ENCODE measurements at regions not wholly inside any gene's neighbourhood (a gene's known extent, or its start where the extent isn't known, plus 50 kb on each side); places are given as distances from the start of the nearest gene placed in this dataset.
"Not testable (repeated sequence)": the region's sequence is repeated elsewhere in the genome, so short reads cannot be mapped to it uniquely, and the experiment has no call there.

GRCh38 chr10:109618301-109618700 is 305.0 kb downstream of the XPNPEP1 start:
- intact Hi-C loops (cut with micrococcal nuclease): no loop called here
- Mint-ChIP-seq H3K36me3 (ENCODE audit: low read depth) (no peaks in the 10 kb centered on the region), H3K4me3 (no peak overlapping the region), H3K27me3 (no peaks in the 10 kb centered on the region), H3K9me3 (no peaks in the 10 kb centered on the region), H3K4me1 (no peaks in the 10 kb centered on the region), H3K27ac (no peak overlapping the region)
- ATAC-seq (ENCODE audit: low read depth): no peak
- no peak for TF ChIP-seq CTCF (IDR thresholded peaks at IDR 0.05)
- CTCF ChIA-PET: no interaction called here
- no peak for DNase-seq
- POLR2A ChIA-PET: no interaction called here

GRCh38 chr10:109616359-109616980 is 306.8 kb downstream of the XPNPEP1 start:
- Mint-ChIP-seq H3K36me3 (ENCODE audit: low read depth) (no peaks in the 10 kb centered on the region), H3K4me1 (no peaks in the 10 kb centered on the region), H3K27me3 (no peaks in the 10 kb centered on the region), H3K9me3 (peaks cover 6% of the 10 kb centered on the region), H3K4me3 (no peak overlapping the region), H3K27ac (no peak overlapping the region)
- ChIA-PET POLR2A (no interaction called here), CTCF (no interaction called here)
- DNase-seq: no peak
- ATAC-seq (ENCODE audit: low read depth): no peak
- no peak for TF ChIP-seq CTCF (IDR thresholded peaks at IDR 0.05)
- intact Hi-C loops (cut with micrococcal nuclease): no loop called here

- H3K4me1 Mint-ChIP-seq; H3K9me3 Mint-ChIP-seq; intact Hi-C loops (cut with micrococcal nuclease); H3K4me3 Mint-ChIP-seq; DNase-seq; CTCF ChIA-PET; H3K27ac Mint-ChIP-seq; H3K27me3 Mint-ChIP-seq; ATAC-seq (ENCODE audit: low read depth); H3K36me3 Mint-ChIP-seq (ENCODE audit: low read depth); POLR2A ChIA-PET: not testable (repeated sequence)
These were observed 328.0 kb downstream of the XPNPEP1 start for GRCh38 chr10:109595356-109595755.

GRCh38 chr10:109593682-109594081 is 329.6 kb downstream of the XPNPEP1 start:
- Mint-ChIP-seq H3K4me3 (no peak overlapping the region), H3K27ac (no peak overlapping the region)
- CTCF ChIA-PET: no interaction called here

GRCh38 chr10:109592391-109592790 is 330.9 kb downstream of the XPNPEP1 start:
- intact Hi-C loops (cut with micrococcal nuclease): no loop called here
- Mint-ChIP-seq H3K27me3 (no peaks in the 10 kb centered on the region), H3K4me1 (no peaks in the 10 kb centered on the region), H3K9me3 (no peaks in the 10 kb centered on the region), H3K27ac (no peak overlapping the region), H3K36me3 (ENCODE audit: low read depth) (no peaks in the 10 kb centered on the region), H3K4me3 (no peak overlapping the region)
- ATAC-seq (ENCODE audit: low read depth) (no peak), DNase-seq (no peak)
- CTCF ChIA-PET: no interaction called here
- POLR2A ChIA-PET: no interaction called here
- TF ChIP-seq CTCF (IDR thresholded peaks at IDR 0.05): no peak

More at GRCh38 chr10:109593682-109594081, 329.6 kb downstream of the XPNPEP1 start:
- intact Hi-C loops (cut with micrococcal nuclease): no loop called here
- POLR2A ChIA-PET: no interaction called here
- Mint-ChIP-seq H3K36me3 (ENCODE audit: low read depth) (no peaks in the 10 kb centered on the region), H3K27me3 (no peaks in the 10 kb centered on the region), H3K4me1 (no peaks in the 10 kb centered on the region), H3K9me3 (no peaks in the 10 kb centered on the region)
- TF ChIP-seq CTCF (IDR thresholded peaks at IDR 0.05): no peak
- ATAC-seq (ENCODE audit: low read depth) (no peak), DNase-seq (no peak)

GRCh38 chr10:109591601-109592000 is 331.7 kb downstream of the XPNPEP1 start:
- Mint-ChIP-seq H3K4me1 (no peaks in the 10 kb centered on the region), H3K4me3 (no peak overlapping the region), H3K36me3 (ENCODE audit: low read depth) (no peaks in the 10 kb centered on the region), H3K27me3 (no peaks in the 10 kb centered on the region), H3K27ac (no peak overlapping the region), H3K9me3 (no peaks in the 10 kb centered on the region)
- intact Hi-C loops (cut with micrococcal nuclease): no loop called here
- CTCF ChIA-PET: no interaction called here
- DNase-seq: no peak
- no peak for TF ChIP-seq CTCF (IDR thresholded peaks at IDR 0.05)
- ATAC-seq (ENCODE audit: low read depth): no peak
- POLR2A ChIA-PET: no interaction called here
